HEK293 (cell line): ENCODE measurements at regions not wholly inside any gene's neighbourhood (a gene's known extent, or its start where the extent isn't known, plus 50 kb on each side); places are given as distances from the start of the nearest gene placed in this dataset.
"Not testable (repeated sequence)": the region's sequence is repeated elsewhere in the genome, so short reads cannot be mapped to it uniquely, and the experiment has no call there.

Source experiments
- CTCF ChIA-PET: fragments of 350-600 bp; formaldehyde crosslinking; extraction: SDS; loops from one replicate; lab custom pipeline; 2021; ENCODE audit warnings: antibody characterized with exemption; lab: Yijun Ruan, JAX
- POLR2A ChIA-PET: fragments of 300-600 bp; formaldehyde crosslinking; extraction: SDS; loops from one replicate; lab custom pipeline; 2020; ENCODE audit warnings: antibody characterized with exemption, inconsistent platforms; lab: Yijun Ruan, JAX
- H3K27ac ChIP-seq: fragments of 200-500 bp; sonication (Bioruptor generic); 2 replicates; pipeline ENCODE4 v1.5.1; 2014; ENCODE audit warnings: low read depth, low read length, control low read depth, inconsistent platforms; ENCODE audit errors: extremely low read depth
- H3K36me3 ChIP-seq, 2 experiments: fragments of 200-500 bp in 1 of 2; sonication (Bioruptor generic) in 1 of 2; 1 replicate in 1 of 2; 2 replicates in 1 of 2; pipeline ENCODE4 v1.5.1; 2014 to 2017; ENCODE audit warnings: inconsistent platforms in 2 of 2, low read length in 2 of 2; ENCODE audit not compliant: control insufficient read depth in 2 of 2, insufficient read depth in 1 of 2
- H3K4me1 ChIP-seq: fragments of 200-500 bp; sonication (Bioruptor generic); 2 replicates; pipeline ENCODE4 v1.5.1; 2014; ENCODE audit warnings: mild to moderate bottlenecking, low read length, inconsistent platforms; ENCODE audit not compliant: control insufficient read depth, insufficient read depth
- H3K4me3 ChIP-seq: 2 replicates; pipeline ENCODE4 v1.5.1; 2011; ENCODE audit warnings: low read depth, mild to moderate bottlenecking, control low read depth, low read length, moderate library complexity
- H3K9me3 ChIP-seq: fragments of 200-500 bp; sonication (Bioruptor generic); 2 replicates; pipeline ENCODE4 v1.5.1; 2014; ENCODE audit warnings: low read depth, low read length, inconsistent platforms; ENCODE audit not compliant: control insufficient read depth, insufficient read depth
- GLI4 ChIP-seq: fragments of 450-650 bp; formaldehyde crosslinking; IDR thresholded peaks from 2 replicates; pipeline ENCODE4 v1.5.1; 2016; ENCODE audit warnings: missing biosample characterization, missing genetic modification characterization
- KLF16 ChIP-seq: fragments of 450-650 bp; formaldehyde crosslinking; IDR thresholded peaks from 2 replicates; pipeline ENCODE4 v1.5.1; 2017; ENCODE audit warnings: missing biosample characterization, missing genetic modification characterization
- KLF8 ChIP-seq: fragments of 450-650 bp; formaldehyde crosslinking; IDR thresholded peaks from 2 replicates; pipeline ENCODE4 v1.5.1; 2016; ENCODE audit warnings: missing biosample characterization, missing genetic modification characterization
- KLF9 ChIP-seq: fragments of 450-650 bp; formaldehyde crosslinking; IDR thresholded peaks from 2 replicates; pipeline ENCODE4 v1.5.1; 2016; ENCODE audit warnings: missing biosample characterization, missing genetic modification characterization, low read depth
- SCRT1 ChIP-seq: fragments of 450-650 bp; formaldehyde crosslinking; IDR thresholded peaks from 2 replicates; pipeline ENCODE4 v1.5.1; 2016; ENCODE audit warnings: missing biosample characterization, missing genetic modification characterization, borderline replicate concordance
- SP7 ChIP-seq: fragments of 450-650 bp; formaldehyde crosslinking; IDR thresholded peaks from 2 replicates; pipeline ENCODE4 v1.5.1; 2016; ENCODE audit warnings: missing biosample characterization, missing genetic modification characterization
- YY2 ChIP-seq: fragments of 450-650 bp; formaldehyde crosslinking; IDR thresholded peaks from 2 replicates; pipeline ENCODE4 v1.5.1; 2016; ENCODE audit warnings: missing biosample characterization, missing genetic modification characterization
- ZBTB8A ChIP-seq: fragments of 450-650 bp; formaldehyde crosslinking; IDR thresholded peaks from 2 replicates; pipeline ENCODE4 v1.5.1; 2016; ENCODE audit warnings: missing biosample characterization, missing genetic modification characterization
- ZIC2 ChIP-seq: fragments of 450-650 bp; formaldehyde crosslinking; IDR thresholded peaks from 2 replicates; pipeline ENCODE4 v1.5.1; 2016; ENCODE audit warnings: missing biosample characterization, missing genetic modification characterization
- ZNF10 ChIP-seq: fragments of 450-650 bp; formaldehyde crosslinking; IDR thresholded peaks from 2 replicates; pipeline ENCODE4 v1.5.1; 2017; ENCODE audit warnings: missing biosample characterization, missing genetic modification characterization
- ZNF157 ChIP-seq: fragments of 450-650 bp; formaldehyde crosslinking; IDR thresholded peaks from 2 replicates; pipeline ENCODE4 v1.5.1; 2016; ENCODE audit warnings: missing biosample characterization, missing genetic modification characterization
- ZNF19 ChIP-seq: fragments of 450-650 bp; formaldehyde crosslinking; IDR thresholded peaks from 2 replicates; pipeline ENCODE4; 2016; ENCODE audit warnings: missing biosample characterization, missing genetic modification characterization, low read depth
- ZNF311 ChIP-seq: fragments of 450-650 bp; formaldehyde crosslinking; IDR thresholded peaks from 2 replicates; pipeline ENCODE4 v1.5.1; 2017; ENCODE audit warnings: missing biosample characterization, missing genetic modification characterization, borderline replicate concordance
- ZNF324 ChIP-seq: fragments of 450-650 bp; formaldehyde crosslinking; IDR thresholded peaks from 2 replicates; pipeline ENCODE4 v1.5.1; 2016; ENCODE audit warnings: missing biosample characterization, missing genetic modification characterization
- ZNF560 ChIP-seq: fragments of 450-650 bp; formaldehyde crosslinking; IDR thresholded peaks from 2 replicates; pipeline ENCODE4 v1.5.1; 2017; ENCODE audit warnings: missing biosample characterization, missing genetic modification characterization, borderline replicate concordance
- ZNF623 ChIP-seq: fragments of 450-650 bp; formaldehyde crosslinking; IDR thresholded peaks from 2 replicates; pipeline ENCODE4 v1.5.1; 2016; ENCODE audit warnings: missing biosample characterization, missing genetic modification characterization
- ZNF645 ChIP-seq: fragments of 450-650 bp; formaldehyde crosslinking; IDR thresholded peaks from 2 replicates; pipeline ENCODE4; 2016; ENCODE audit warnings: missing biosample characterization, missing genetic modification characterization
- ZNF704 ChIP-seq: fragments of 450-650 bp; formaldehyde crosslinking; IDR thresholded peaks from 2 replicates; pipeline ENCODE4 v1.5.1; 2016; ENCODE audit warnings: missing biosample characterization, missing genetic modification characterization
- ZNF76 ChIP-seq: fragments of 450-650 bp; formaldehyde crosslinking; IDR thresholded peaks from 2 replicates; pipeline ENCODE4; 2016; ENCODE audit warnings: low read depth, missing biosample characterization, missing genetic modification characterization, borderline replicate concordance
- TF ChIP-seq, protein P1 (sequence below): fragments of 450-650 bp; formaldehyde crosslinking; IDR thresholded peaks from 2 replicates; pipeline ENCODE4 v1.5.1; 2016; ENCODE audit warnings: missing biosample characterization, missing genetic modification characterization
- TF ChIP-seq, protein P2 (sequence below): fragments of 450-650 bp; IDR thresholded peaks from 2 replicates; pipeline ENCODE4 v1.5.1; 2018; ENCODE audit warnings: missing biosample characterization, mild to moderate bottlenecking, missing genetic modification characterization
- TF ChIP-seq, protein P3 (sequence below): fragments of 450-650 bp; formaldehyde crosslinking; IDR thresholded peaks from 2 replicates; pipeline ENCODE4 v1.5.1; 2016; ENCODE audit warnings: missing biosample characterization, missing genetic modification characterization
- TF ChIP-seq, protein P4 (sequence below): fragments of 450-650 bp; formaldehyde crosslinking; IDR thresholded peaks from 2 replicates; pipeline ENCODE4 v1.5.1; 2016; ENCODE audit warnings: missing biosample characterization, missing genetic modification characterization
- TF ChIP-seq, protein P5 (sequence below): fragments of 450-650 bp; formaldehyde crosslinking; IDR thresholded peaks from 2 replicates; pipeline ENCODE4 v1.5.1; 2016; ENCODE audit warnings: missing biosample characterization, missing genetic modification characterization, low read depth

GRCh38 chr21:16125274-16125673, 395.5 kb downstream of the USP25 start:
- POLR2A ChIA-PET = no interaction called here

DNA sequence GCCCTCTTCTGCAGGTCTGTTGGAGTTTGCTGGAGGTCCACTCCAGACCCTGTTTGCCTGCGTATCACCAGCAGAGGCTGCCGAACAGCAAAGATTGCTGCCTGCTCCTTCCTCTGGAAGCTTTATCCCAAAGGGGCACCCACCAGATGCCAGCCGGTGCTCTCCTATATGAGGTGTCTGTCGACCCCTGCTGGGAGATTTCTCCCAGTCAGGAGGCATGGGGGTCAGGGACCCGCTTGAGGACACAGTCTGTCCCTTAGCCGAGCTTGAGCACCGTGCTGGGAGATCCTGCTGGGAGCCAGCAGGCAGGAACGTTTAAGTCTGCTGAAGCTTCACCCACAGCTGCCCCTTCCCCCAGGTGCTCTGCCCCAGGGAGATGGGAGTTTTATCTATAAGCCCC, 402.7 kb downstream of the USP25 start:
- H3K9me3 ChIP-seq, CTCF ChIA-PET, H3K27ac ChIP-seq, POLR2A ChIA-PET, H3K36me3 ChIP-seq, H3K4me3 ChIP-seq, H3K4me1 ChIP-seq: not testable (repeated sequence)

More at GRCh38 chr21:16125274-16125673, 395.5 kb downstream of the USP25 start:
- CTCF ChIA-PET = no interaction called here
- Histone ChIP-seq H3K27ac (no peak overlapping the region), H3K4me1 (peaks cover 16% of the 10 kb centered on the region), H3K4me3 (no peak overlapping the region), H3K36me3 (no peaks in the 10 kb centered on the region), H3K9me3 (no peaks in the 10 kb centered on the region)
- TF ChIP-seq ZNF324 (tag by site-specific recombination) (no peak), GLI4 (tag by site-specific recombination) (no peak), ZNF311 (tag by site-specific recombination) (no peak), KLF16 (tag by site-specific recombination) (no peak), SCRT1 (tag by site-specific recombination) (no peak), ZIC2 (tag by site-specific recombination) (no peak), ZNF19 (tag by site-specific recombination) (no peak), ZNF704 (tag by site-specific recombination) (no peak), SP7 (no peak), ZNF645 (no peak), YY2 (tag by site-specific recombination) (no peak)
- TF ChIP-seq, protein P1, sequence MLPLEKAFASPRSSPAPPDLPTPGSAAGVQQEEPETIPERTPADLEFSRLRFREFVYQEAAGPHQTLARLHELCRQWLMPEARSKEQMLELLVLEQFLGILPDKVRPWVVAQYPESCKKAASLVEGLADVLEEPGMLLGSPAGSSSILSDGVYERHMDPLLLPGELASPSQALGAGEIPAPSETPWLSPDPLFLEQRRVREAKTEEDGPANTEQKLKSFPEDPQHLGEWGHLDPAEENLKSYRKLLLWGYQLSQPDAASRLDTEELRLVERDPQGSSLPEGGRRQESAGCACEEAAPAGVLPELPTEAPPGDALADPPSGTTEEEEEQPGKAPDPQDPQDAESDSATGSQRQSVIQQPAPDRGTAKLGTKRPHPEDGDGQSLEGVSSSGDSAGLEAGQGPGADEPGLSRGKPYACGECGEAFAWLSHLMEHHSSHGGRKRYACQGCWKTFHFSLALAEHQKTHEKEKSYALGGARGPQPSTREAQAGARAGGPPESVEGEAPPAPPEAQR = no peak
- TF ChIP-seq, protein P2, sequence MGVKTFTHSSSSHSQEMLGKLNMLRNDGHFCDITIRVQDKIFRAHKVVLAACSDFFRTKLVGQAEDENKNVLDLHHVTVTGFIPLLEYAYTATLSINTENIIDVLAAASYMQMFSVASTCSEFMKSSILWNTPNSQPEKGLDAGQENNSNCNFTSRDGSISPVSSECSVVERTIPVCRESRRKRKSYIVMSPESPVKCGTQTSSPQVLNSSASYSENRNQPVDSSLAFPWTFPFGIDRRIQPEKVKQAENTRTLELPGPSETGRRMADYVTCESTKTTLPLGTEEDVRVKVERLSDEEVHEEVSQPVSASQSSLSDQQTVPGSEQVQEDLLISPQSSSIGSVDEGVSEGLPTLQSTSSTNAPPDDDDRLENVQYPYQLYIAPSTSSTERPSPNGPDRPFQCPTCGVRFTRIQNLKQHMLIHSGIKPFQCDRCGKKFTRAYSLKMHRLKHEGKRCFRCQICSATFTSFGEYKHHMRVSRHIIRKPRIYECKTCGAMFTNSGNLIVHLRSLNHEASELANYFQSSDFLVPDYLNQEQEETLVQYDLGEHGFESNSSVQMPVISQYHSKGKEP (tag by site-specific recombination) = no peak
- TF ChIP-seq, protein P3, sequence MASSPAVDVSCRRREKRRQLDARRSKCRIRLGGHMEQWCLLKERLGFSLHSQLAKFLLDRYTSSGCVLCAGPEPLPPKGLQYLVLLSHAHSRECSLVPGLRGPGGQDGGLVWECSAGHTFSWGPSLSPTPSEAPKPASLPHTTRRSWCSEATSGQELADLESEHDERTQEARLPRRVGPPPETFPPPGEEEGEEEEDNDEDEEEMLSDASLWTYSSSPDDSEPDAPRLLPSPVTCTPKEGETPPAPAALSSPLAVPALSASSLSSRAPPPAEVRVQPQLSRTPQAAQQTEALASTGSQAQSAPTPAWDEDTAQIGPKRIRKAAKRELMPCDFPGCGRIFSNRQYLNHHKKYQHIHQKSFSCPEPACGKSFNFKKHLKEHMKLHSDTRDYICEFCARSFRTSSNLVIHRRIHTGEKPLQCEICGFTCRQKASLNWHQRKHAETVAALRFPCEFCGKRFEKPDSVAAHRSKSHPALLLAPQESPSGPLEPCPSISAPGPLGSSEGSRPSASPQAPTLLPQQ (tag by site-specific recombination) = no peak

DNA sequence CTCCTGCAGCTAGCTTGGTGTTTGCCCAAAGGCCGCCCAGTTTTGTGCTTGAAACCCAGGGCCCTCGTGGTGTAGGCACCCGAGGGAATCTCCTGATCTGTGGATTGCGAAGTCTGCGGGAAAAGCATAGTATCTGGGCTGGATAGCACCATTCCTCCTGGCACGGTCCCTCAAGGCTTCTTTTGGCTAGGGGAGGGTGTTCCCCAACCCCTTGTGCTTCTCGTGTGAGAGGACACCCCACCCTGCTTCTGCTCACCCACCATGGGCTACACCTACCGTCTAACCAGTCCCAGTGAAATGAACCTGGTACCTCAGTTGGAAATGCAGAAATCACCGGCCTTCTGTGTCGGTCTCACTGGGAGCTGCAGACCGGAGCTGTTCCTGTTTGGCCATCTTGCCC, 403.5 kb downstream of the USP25 start:
- Histone ChIP-seq H3K27ac (no peak overlapping the region), H3K4me1 (no peaks in the 10 kb centered on the region), H3K36me3 (no peaks in the 10 kb centered on the region), H3K9me3 (no peaks in the 10 kb centered on the region), H3K4me3 (no peak overlapping the region)
- ChIA-PET POLR2A (no interaction called here), CTCF (no interaction called here)
- TF ChIP-seq ZNF623 (tag by site-specific recombination) = no peak
- TF ChIP-seq KLF9 (tag by site-specific recombination) = no peak
- TF ChIP-seq, protein P4, sequence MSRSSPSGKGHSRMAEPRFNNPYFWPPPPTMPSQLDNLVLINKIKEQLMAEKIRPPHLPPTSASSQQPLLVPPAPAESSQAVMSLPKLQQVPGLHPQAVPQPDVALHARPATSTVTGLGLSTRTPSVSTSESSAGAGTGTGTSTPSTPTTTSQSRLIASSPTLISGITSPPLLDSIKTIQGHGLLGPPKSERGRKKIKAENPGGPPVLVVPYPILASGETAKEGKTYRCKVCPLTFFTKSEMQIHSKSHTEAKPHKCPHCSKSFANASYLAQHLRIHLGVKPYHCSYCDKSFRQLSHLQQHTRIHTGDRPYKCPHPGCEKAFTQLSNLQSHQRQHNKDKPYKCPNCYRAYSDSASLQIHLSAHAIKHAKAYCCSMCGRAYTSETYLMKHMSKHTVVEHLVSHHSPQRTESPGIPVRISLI = no peak
- TF ChIP-seq, protein P5, sequence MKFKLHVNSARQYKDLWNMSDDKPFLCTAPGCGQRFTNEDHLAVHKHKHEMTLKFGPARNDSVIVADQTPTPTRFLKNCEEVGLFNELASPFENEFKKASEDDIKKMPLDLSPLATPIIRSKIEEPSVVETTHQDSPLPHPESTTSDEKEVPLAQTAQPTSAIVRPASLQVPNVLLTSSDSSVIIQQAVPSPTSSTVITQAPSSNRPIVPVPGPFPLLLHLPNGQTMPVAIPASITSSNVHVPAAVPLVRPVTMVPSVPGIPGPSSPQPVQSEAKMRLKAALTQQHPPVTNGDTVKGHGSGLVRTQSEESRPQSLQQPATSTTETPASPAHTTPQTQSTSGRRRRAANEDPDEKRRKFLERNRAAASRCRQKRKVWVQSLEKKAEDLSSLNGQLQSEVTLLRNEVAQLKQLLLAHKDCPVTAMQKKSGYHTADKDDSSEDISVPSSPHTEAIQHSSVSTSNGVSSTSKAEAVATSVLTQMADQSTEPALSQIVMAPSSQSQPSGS (tag by site-specific recombination) = no peak
- TF ChIP-seq YY2 (tag by site-specific recombination) = no peak
- TF ChIP-seq ZNF157 (tag by site-specific recombination) = no peak
- no peak for TF ChIP-seq KLF8 (tag by site-specific recombination)
- no peak for TF ChIP-seq ZNF560 (tag by site-specific recombination)
- no peak for TF ChIP-seq ZBTB8A
- TF ChIP-seq ZNF10 (tag by site-specific recombination) = no peak
- TF ChIP-seq ZNF76 = no peak
